SK-N-SH (cell line): ENCODE measurements at regions not wholly inside any gene's neighbourhood (a gene's known extent, or its start where the extent isn't known, plus 50 kb on each side); places are given as distances from the start of the nearest gene placed in this dataset.

Experiments
- CTCF ChIA-PET: fragments of 300-600, 350-600 bp; formaldehyde crosslinking; extraction: SDS; loops from one replicate; lab custom pipeline; 2021; lab: Yijun Ruan, JAX
- POLR2A ChIA-PET: fragments of 350-600 bp; sonication (Branson Sonifier 250); formaldehyde crosslinking; extraction: SDS; loops from one replicate; lab custom pipeline; 2020; ENCODE audit warnings: antibody characterized with exemption, inconsistent platforms; lab: Yijun Ruan, JAX
- DNase-seq: peaks from one replicate; pipeline ENCODE4 v3.0.0; 2012
- H2AFZ ChIP-seq: fragments of 200-600 bp; sonication (generic); 2 replicates; pipeline ENCODE4 v1.8.1; 2016; ENCODE audit warnings: antibody characterized with exemption, mild to moderate bottlenecking, low read depth
- H3F3A ChIP-seq: fragments of 200-600 bp; sonication (generic); replicated peaks from 2 replicates; pipeline ENCODE3; 2016; ENCODE audit warnings: antibody characterized with exemption, mild to moderate bottlenecking; ENCODE audit not compliant: insufficient read depth
- H3K27ac ChIP-seq, 2 experiments: fragments of 200-500 bp in 1 of 2; fragments of 200-600 bp in 1 of 2; sonication (Bioruptor generic) in 1 of 2; sonication (generic), shearing (Covaris generic) in 1 of 2; 2 replicates each; pipeline versions ENCODE4 v1.5.1 to v1.6.1; 2014 to 2016; ENCODE audit warnings: low read depth in 2 of 2, inconsistent platforms in 1 of 2, low read length in 1 of 2, mild to moderate bottlenecking in 1 of 2, mixed read lengths in 1 of 2
- H3K27me3 ChIP-seq: fragments of 200-600 bp; sonication (generic), shearing (Covaris generic); 2 replicates; pipeline ENCODE4 v1.6.1; 2016; ENCODE audit warnings: mixed run types; ENCODE audit not compliant: insufficient read depth
- H3K36me3 ChIP-seq, 2 experiments: fragments of 200-500 bp in 1 of 2; fragments of 200-600 bp in 1 of 2; sonication (Bioruptor generic) in 1 of 2; sonication (generic) in 1 of 2; replicated peaks in 1 of 2; 2 replicates each; pipeline versions ENCODE3 to v1.5.1; 2014 to 2016; ENCODE audit warnings: low read length in 1 of 2, mild to moderate bottlenecking in 1 of 2; ENCODE audit not compliant: insufficient read depth in 2 of 2, control insufficient read depth in 1 of 2
- H3K4me1 ChIP-seq, 2 experiments: fragments of 200-500 bp in 1 of 2; fragments of 200-600 bp in 1 of 2; sonication (Bioruptor generic) in 1 of 2; sonication (generic), shearing (Covaris generic) in 1 of 2; 2 replicates each; pipeline versions ENCODE4 v1.5.1 to v1.6.1; 2014 to 2016; ENCODE audit warnings: low read depth in 1 of 2, low read length in 1 of 2, mixed run types in 1 of 2; ENCODE audit not compliant: insufficient read depth in 2 of 2, control insufficient read depth in 1 of 2
- H3K4me2 ChIP-seq: fragments of 200-600 bp; sonication (generic), shearing (Covaris generic); 2 replicates; pipeline ENCODE4 v1.6.1; 2017; ENCODE audit warnings: mixed run types
- H3K4me3 ChIP-seq, 2 experiments: fragments of 200-500 bp in 1 of 2; fragments of 200-600 bp in 1 of 2; sonication (Bioruptor generic) in 1 of 2; sonication (generic), shearing (Covaris generic) in 1 of 2; 2 replicates each; pipeline versions ENCODE4 v1.5.1 to v1.8.1; 2014 to 2016; ENCODE audit warnings: low read depth in 2 of 2, inconsistent platforms in 1 of 2, low read length in 1 of 2, mild to moderate bottlenecking in 1 of 2, mixed read lengths in 1 of 2, moderate library complexity in 1 of 2
- H3K79me2 ChIP-seq: fragments of 200-600 bp; sonication (generic); 2 replicates; pipeline ENCODE4 v1.8.1; 2017; ENCODE audit warnings: mild to moderate bottlenecking; ENCODE audit not compliant: insufficient read depth
- H3K9ac ChIP-seq: fragments of 200-600 bp; sonication (generic); 2 replicates; pipeline ENCODE4 v1.6.1; 2017; ENCODE audit warnings: mixed run types
- H3K9me2 ChIP-seq: fragments of 200-600 bp; sonication (generic); 2 replicates; pipeline ENCODE4 v1.6.1; 2017; ENCODE audit warnings: mixed run types
- H3K9me3 ChIP-seq: fragments of 200-600 bp; sonication (generic); 2 replicates; pipeline ENCODE4 v1.6.1; 2017; ENCODE audit warnings: mixed run types, mild to moderate bottlenecking, moderate library complexity
- H4K20me1 ChIP-seq: fragments of 200-600 bp; sonication (generic); 2 replicates; pipeline ENCODE4 v1.6.1; 2017; ENCODE audit warnings: mild to moderate bottlenecking, mixed run types; ENCODE audit not compliant: insufficient read depth
- CHD2 ChIP-seq: fragments of 150-350 bp; IDR thresholded peaks from 2 replicates; pipeline ENCODE4 v1.6.1; 2018; ENCODE audit warnings: low read length; ENCODE audit not compliant: partially characterized antibody
- ELF1 ChIP-seq: IDR thresholded peaks from 2 replicates; pipeline ENCODE4 v1.4.0; 2012
- FOXM1 ChIP-seq: IDR thresholded peaks from 2 replicates; pipeline ENCODE4 v1.4.0; 2012; ENCODE audit warnings: low read depth, mild to moderate bottlenecking
- GATA2 ChIP-seq: sonication (generic); formaldehyde crosslinking; IDR thresholded peaks from 2 replicates; pipeline ENCODE4 v1.5.0; 2020; ENCODE audit warnings: mild to moderate bottlenecking, missing genetic modification reagents
- JUND ChIP-seq: IDR thresholded peaks from 2 replicates; pipeline ENCODE4 v1.4.0; 2012
- MEF2A ChIP-seq: IDR thresholded peaks from 2 replicates; pipeline ENCODE4 v1.4.0; 2012; ENCODE audit warnings: low read depth, borderline replicate concordance
- MXI1 ChIP-seq: IDR thresholded peaks from 2 replicates; pipeline ENCODE4 v1.6.1; 2012; ENCODE audit warnings: mild to moderate bottlenecking, low read depth, low read length, improper control_type of control experiment
- NFIC ChIP-seq: IDR thresholded peaks from 2 replicates; pipeline ENCODE4 v1.4.0; 2012; ENCODE audit warnings: borderline replicate concordance
- POLR2AphosphoS5 ChIP-seq: IDR thresholded peaks from 2 replicates; pipeline ENCODE4 v1.6.1; 2012; ENCODE audit warnings: low read depth, low read length
- REST ChIP-seq: IDR thresholded peaks from 2 replicates; pipeline ENCODE4 v1.6.1; 2012; ENCODE audit warnings: mild to moderate bottlenecking, low read depth, low read length, moderate library complexity
- RFX5 ChIP-seq: IDR thresholded peaks from 2 replicates; pipeline ENCODE4 v1.6.1; 2012; ENCODE audit warnings: mild to moderate bottlenecking, improper control_type of control experiment, low read length
- SIN3A ChIP-seq: IDR thresholded peaks from 2 replicates; pipeline ENCODE4 v1.6.1; 2012; ENCODE audit warnings: low read depth, mild to moderate bottlenecking, low read length, moderate library complexity, borderline replicate concordance
- SMC3 ChIP-seq: IDR thresholded peaks from 2 replicates; pipeline ENCODE4 v1.6.1; 2012; ENCODE audit warnings: low read depth, low read length, improper control_type of control experiment
- TEAD4 ChIP-seq: IDR thresholded peaks from 2 replicates; pipeline ENCODE4 v1.4.0; 2012; ENCODE audit warnings: mild to moderate bottlenecking, borderline replicate concordance; ENCODE audit not compliant: insufficient read depth
- USF1 ChIP-seq: IDR thresholded peaks from 2 replicates; pipeline ENCODE4 v1.4.0; 2012; ENCODE audit warnings: low read depth, borderline replicate concordance
- YY1 ChIP-seq: IDR thresholded peaks from 2 replicates; pipeline ENCODE4 v1.4.0; 2012; ENCODE audit warnings: low read depth, mild to moderate bottlenecking
- ZBTB33 ChIP-seq: IDR thresholded peaks from 2 replicates; pipeline ENCODE4 v1.4.0; 2012; ENCODE audit warnings: low read depth, borderline replicate concordance
- WGBS: methylation state at CpG from one replicate; pipeline ENCODE4 v1.1.6; 2017; ENCODE audit warnings: low lambda C conversion rate; 5-methylcytosine and 5-hydroxymethylcytosine counted together

GRCh38 chr1:30514945-30515344, 208.4 kb downstream of the MATN1 start (continued):
- TF ChIP-seq REST, result no peak
- TF ChIP-seq CHD2, result no peak
- TF ChIP-seq RFX5, result no peak

- Histone ChIP-seq H3K36me3 (no peaks in the 10 kb centered on the region), H3F3A (no peaks in the 10 kb centered on the region), H3K9me2 (no peaks in the 10 kb centered on the region), H3K9me3 (no peaks in the 10 kb centered on the region), H3K9ac (no peak overlapping the region), H3K27me3 (no peaks in the 10 kb centered on the region), H3K27ac (no peak overlapping the region), H3K4me2 (no peak overlapping the region), H3K4me1 (no peaks in the 10 kb centered on the region; a peak in 1 of 4 replicates), H3K79me2 (no peaks in the 10 kb centered on the region), H3K4me3 (no peak overlapping the region), H4K20me1 (no peaks in the 10 kb centered on the region), H2AFZ (no peak overlapping the region)
- POLR2A ChIA-PET, result no interaction called here
- TF ChIP-seq SMC3 (no peak), ELF1 (no peak), RFX5 (no peak), MXI1 (no peak), MEF2A (no peak), GATA2 (no peak), REST (no peak), FOXM1 (no peak), ZBTB33 (no peak), NFIC (no peak), YY1 (no peak), USF1 (no peak), CHD2 (no peak), TEAD4 (no peak), SIN3A (no peak), POLR2AphosphoS5 (no peak), JUND (no peak)
- no peak for DNase-seq
- WGBS, result 16% methylated on average over 6 of the region's 6 CpGs
- CTCF ChIA-PET, result interaction anchor here (1.2 kb wide), 1 partner anchor 134 kb away, joined by 5 read pairs; no protein-coding TSS in a partner anchor
Observed at GRCh38 chr1:30514137-30514654, 209.2 kb downstream of the MATN1 start.
